ENCODE measurements at regions not wholly inside any gene's neighbourhood (a gene's known extent, or its start where the extent isn't known, plus 50 kb on each side); places are given as distances from the start of the nearest gene placed in this dataset.
A peak's percentile ranks its signal among the peaks of the same experiment; 100 is the strongest.
"Not testable (repeated sequence)": the region's sequence is repeated elsewhere in the genome, so short reads cannot be mapped to it uniquely, and the experiment has no call there.

DNA sequence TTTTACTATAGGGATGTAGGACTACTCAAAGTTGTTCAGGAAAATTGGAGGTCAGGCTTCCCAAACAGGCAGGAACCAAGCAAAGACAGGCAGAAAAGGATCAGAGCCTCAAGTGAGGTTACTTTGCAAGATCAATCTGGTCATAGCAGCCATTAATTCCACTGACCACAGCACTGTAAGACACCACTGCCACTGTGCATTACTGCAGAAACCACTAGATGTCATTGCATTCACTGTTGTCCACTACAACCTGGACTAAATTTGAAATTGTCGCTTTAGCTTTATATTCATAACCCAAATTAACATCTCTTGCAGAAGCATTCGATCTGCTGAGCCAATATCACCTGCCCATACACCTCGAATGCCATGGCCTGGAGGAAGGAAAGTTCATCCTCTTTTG is 126.9 kb upstream of the UFL1 start:
- TF ChIP-seq, protein P1, sequence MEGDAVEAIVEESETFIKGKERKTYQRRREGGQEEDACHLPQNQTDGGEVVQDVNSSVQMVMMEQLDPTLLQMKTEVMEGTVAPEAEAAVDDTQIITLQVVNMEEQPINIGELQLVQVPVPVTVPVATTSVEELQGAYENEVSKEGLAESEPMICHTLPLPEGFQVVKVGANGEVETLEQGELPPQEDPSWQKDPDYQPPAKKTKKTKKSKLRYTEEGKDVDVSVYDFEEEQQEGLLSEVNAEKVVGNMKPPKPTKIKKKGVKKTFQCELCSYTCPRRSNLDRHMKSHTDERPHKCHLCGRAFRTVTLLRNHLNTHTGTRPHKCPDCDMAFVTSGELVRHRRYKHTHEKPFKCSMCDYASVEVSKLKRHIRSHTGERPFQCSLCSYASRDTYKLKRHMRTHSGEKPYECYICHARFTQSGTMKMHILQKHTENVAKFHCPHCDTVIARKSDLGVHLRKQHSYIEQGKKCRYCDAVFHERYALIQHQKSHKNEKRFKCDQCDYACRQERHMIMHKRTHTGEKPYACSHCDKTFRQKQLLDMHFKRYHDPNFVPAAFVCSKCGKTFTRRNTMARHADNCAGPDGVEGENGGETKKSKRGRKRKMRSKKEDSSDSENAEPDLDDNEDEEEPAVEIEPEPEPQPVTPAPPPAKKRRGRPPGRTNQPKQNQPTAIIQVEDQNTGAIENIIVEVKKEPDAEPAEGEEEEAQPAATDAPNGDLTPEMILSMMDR (IDR thresholded peaks at IDR 0.05; ENCODE audit: low read depth, low read length), result no peak
- peak in 1 of 2 donors; percentile 0 for DNase-seq (ENCODE audit: low read depth in 2 of 2)
- H3K4me3 ChIP-seq (replicated peaks in 1 of 2; ENCODE audit: low read depth in 2 of 2, low read length in 2 of 2), result no peak overlapping the region

DNA sequence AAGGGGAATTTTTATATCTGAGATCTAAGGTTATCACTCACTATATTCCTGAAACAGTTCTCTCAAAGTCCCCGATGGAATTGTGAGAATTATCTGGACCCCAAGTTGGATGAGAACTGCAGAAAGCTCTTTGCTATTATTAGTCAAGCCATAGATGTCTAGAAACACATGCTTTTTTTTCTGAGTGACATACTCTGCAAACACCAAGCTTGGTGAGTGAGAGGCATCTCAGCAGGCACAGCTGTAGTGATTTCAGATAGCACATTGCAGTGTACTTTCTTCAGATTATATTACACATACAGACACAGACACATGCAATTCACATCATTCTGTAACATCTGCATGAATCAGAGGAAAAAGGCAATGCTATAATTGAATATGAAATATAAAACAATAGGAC is 111.1 kb upstream of the UFL1 start:
- no peak overlapping the region for H3K4me3 ChIP-seq (replicated peaks in 1 of 2; ENCODE audit: low read depth in 2 of 2, low read length in 2 of 2)
- DNase-seq (ENCODE audit: low read depth in 2 of 2), result no peak
- TF ChIP-seq, protein P1 (IDR thresholded peaks at IDR 0.05; ENCODE audit: low read depth, low read length), result no peak

DNA sequence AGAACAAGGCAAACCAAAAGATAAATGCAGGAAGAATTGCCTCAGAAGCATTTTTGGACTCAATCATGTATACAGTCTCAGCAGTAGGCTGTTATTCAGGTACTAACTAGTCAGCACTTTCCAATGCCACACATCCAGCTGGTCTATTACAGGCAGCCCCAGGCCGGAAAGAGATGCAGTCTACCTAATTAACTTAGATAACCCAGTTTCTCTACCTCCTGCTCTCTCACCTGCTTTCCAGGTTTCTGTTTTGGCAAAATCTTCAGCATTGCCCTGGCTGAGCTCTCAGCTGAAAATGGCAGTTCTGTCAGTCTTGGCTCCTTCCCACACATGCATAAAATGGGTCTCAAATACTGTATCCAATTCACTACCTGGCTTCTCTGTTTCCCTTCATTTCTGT is 101.3 kb upstream of the UFL1 start:
- no peak overlapping the region for H3K4me3 ChIP-seq (replicated peaks in 1 of 2; ENCODE audit: low read depth in 2 of 2, low read length in 2 of 2)
- TF ChIP-seq, protein P1 (IDR thresholded peaks at IDR 0.05; ENCODE audit: low read depth, low read length), result no peak
- DNase-seq (ENCODE audit: low read depth in 2 of 2), result no peak

DNA sequence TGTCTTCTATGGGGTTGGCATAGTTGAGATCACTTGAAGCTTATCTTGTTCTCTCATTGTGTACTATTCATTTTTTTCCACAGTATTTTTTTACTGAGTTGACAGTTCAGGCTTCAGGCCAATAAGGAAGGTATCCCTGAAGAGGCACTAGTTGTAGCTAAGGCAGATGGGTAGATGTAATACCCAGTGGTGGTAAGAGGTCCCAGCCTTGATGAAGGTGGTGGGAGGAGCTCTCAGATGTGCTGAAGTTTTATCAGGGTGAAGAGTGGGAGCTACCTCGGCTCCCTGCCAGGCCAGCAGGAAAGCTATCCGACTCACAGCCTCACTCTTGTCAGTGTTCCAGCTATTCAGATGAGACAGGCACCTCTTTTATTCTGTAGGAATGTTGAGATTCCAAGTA is 87.7 kb upstream of the UFL1 start:
- DNase-seq (ENCODE audit: low read depth in 2 of 2), result no peak
- no peak overlapping the region for H3K4me3 ChIP-seq (replicated peaks in 1 of 2; ENCODE audit: low read depth in 2 of 2, low read length in 2 of 2)
- TF ChIP-seq, protein P1 (IDR thresholded peaks at IDR 0.05; ENCODE audit: low read depth, low read length), result no peak

DNA sequence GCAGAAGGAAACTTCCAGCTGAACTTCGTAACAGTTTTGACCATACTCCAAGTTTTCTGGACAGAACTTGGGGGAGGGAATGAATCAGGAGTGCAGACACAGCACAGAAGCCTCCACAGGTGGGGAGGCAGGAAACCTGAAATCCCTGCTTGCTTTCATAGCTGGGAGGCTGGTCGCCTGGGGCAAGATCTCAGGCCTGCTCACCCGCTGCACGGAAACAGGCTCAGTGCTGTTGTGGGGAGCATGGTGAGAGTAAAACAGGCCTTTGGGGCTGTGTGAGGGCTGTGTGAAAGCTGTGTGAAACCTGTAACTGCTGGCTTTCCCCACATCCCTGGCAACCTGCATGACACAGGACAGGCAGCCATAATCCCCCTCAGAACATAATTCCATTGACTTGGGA is 85.2 kb upstream of the UFL1 start:
- no peak overlapping the region for H3K4me3 ChIP-seq (replicated peaks in 1 of 2; ENCODE audit: low read depth in 2 of 2, low read length in 2 of 2)
- DNase-seq (ENCODE audit: low read depth in 2 of 2), result no peak
- TF ChIP-seq, protein P1 (IDR thresholded peaks at IDR 0.05; ENCODE audit: low read depth, low read length), result no peak

DNA sequence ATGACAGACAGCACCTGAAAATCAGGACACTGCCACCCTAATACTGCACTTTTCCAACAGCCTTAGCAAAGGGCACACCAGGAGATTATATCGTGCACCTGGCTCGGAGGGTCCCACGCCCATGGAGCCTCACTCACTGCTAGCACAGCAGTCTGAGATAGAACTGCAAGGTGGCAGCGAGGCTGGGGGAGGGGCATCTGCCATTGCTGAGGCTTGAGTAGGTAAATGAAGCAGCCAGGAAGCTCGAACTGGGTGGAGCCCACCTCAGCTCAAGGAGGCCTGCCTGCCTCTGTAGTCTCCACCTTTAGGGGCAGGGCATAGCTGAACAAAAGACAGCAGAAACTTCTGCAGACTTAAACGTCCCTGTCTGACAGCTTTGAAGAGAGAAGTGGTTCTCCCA is 84.4 kb upstream of the UFL1 start:
- not testable (repeated sequence) for DNase-seq (ENCODE audit: low read depth in 2 of 2); H3K4me3 ChIP-seq (replicated peaks in 1 of 2; ENCODE audit: low read depth in 2 of 2, low read length in 2 of 2)

DNA sequence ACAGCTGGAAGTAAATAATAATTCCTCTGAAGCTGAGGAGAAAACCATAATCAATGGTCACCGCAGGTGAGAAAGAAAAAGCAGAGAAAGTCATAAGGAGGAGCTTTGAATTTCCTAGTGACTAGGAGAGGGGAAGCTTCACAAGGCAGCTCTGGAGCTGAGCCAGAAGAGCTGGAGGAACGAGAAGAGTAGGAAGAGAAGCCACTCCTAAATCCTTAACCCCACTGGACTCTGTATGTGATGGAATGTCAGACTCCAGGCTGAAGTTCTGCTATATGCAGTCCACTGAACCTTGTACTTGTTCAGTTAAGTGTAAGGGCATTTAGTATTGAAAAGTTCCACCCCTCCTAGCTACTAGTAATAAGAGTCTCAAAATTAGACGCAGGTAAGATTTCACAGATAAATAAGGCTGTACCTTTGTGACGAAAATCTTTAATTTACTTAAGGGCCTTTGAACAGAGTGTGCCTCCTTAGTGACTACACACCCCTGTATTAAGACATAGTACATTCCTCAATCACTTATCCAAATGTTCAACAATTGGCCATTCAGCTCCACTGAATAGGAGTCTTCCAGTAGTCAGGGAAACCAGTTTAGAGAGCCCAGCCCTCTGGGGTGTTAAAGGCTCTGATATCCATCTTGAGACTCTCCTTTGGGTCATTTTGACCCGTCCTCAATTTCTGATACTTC is 71.4 kb upstream of the UFL1 start:
- DNase-seq (ENCODE audit: low read depth in 2 of 2), result peak in 1 of 2 donors; percentile 2
- TF ChIP-seq, protein P1 (IDR thresholded peaks at IDR 0.05; ENCODE audit: low read depth, low read length), result no peak
- H3K4me3 ChIP-seq (replicated peaks in 1 of 2; ENCODE audit: low read depth in 2 of 2, low read length in 2 of 2), result no peak overlapping the region
